ENCODE measurements at regions not wholly inside any gene's neighbourhood (a gene's known extent, or its start where the extent isn't known, plus 50 kb on each side); places are given as distances from the start of the nearest gene placed in this dataset.

- Histone ChIP-seq H3K27ac (no peak overlapping the region), H3K36me3 (no peaks in the 10 kb centered on the region), H3K27me3 (no peaks in the 10 kb centered on the region), H3K4me1 (no peaks in the 10 kb centered on the region), H3K4me3 (no peak overlapping the region), H3K9me3 (no peaks in the 10 kb centered on the region)
- no peak for TF ChIP-seq CTCF (IDR thresholded peaks at IDR 0.05)
- ATAC-seq (no peak), DNase-seq (no peak)
- WGBS, 2 donors: 85 to 87% methylated on average over 1 of the region's 1 CpG
- intact Hi-C loops (cut with DNase I): no loop called here
Observed at GRCh38 chr12:58295268-58295667, 353.9 kb downstream of the ATP23 start.

GRCh38 chr12:58296863-58297262 lies 355.5 kb downstream of the ATP23 start:
- Histone ChIP-seq H3K36me3 (no peaks in the 10 kb centered on the region), H3K27me3 (no peaks in the 10 kb centered on the region), H3K4me1 (peaks cover 0 to under 1% (median 0%) of the 10 kb centered on the region in 9 donors), H3K4me3 (no peak overlapping the region), H3K9me3 (no peaks in the 10 kb centered on the region), H3K27ac (no peak overlapping the region)
- DNase-seq: no peak
- no peak for TF ChIP-seq CTCF (IDR thresholded peaks at IDR 0.05)
- intact Hi-C loops (cut with DNase I): no loop called here
- no peak for ATAC-seq
- WGBS, 2 donors: 67 to 68% methylated on average over 4 of the region's 4 CpGs

GRCh38 chr12:58298803-58299202 lies 357.4 kb downstream of the ATP23 start:
- no peak for ATAC-seq
- no peak for TF ChIP-seq CTCF (IDR thresholded peaks at IDR 0.05)
- no peak for DNase-seq
- WGBS, 2 donors: 69 to 76% methylated on average over 5 of the region's 5 CpGs
- intact Hi-C loops (cut with DNase I): no loop called here
- Histone ChIP-seq H3K9me3 (no peaks in the 10 kb centered on the region), H3K27me3 (no peaks in the 10 kb centered on the region), H3K27ac (no peak overlapping the region), H3K36me3 (no peaks in the 10 kb centered on the region), H3K4me3 (no peak overlapping the region), H3K4me1 (peaks cover 0 to 11% (median 0%) of the 10 kb centered on the region in 9 donors)

- Histone ChIP-seq H3K27ac (no peak overlapping the region), H3K9me3 (no peaks in the 10 kb centered on the region), H3K27me3 (no peaks in the 10 kb centered on the region), H3K4me3 (no peak overlapping the region), H3K36me3 (no peaks in the 10 kb centered on the region), H3K4me1 (peaks cover 0 to 11% (median 0%) of the 10 kb centered on the region in 9 donors)
- ATAC-seq (no peak), DNase-seq (no peak)
- no peak for TF ChIP-seq CTCF (IDR thresholded peaks at IDR 0.05)
- intact Hi-C loops (cut with DNase I): no loop called here
Observed at GRCh38 chr12:58299371-58299770, 358.0 kb downstream of the ATP23 start.
